PC-9 (cell line): ENCODE measurements at regions not wholly inside any gene's neighbourhood (a gene's known extent, or its start where the extent isn't known, plus 50 kb on each side); places are given as distances from the start of the nearest gene placed in this dataset.

Experiments used
- EZH2 ChIP-seq: fragments of 200-600 bp; sonication (generic); IDR thresholded peaks from 2 replicates; pipeline ENCODE4 v1.8.0; 2017; ENCODE audit warnings: antibody characterized with exemption, low read depth
- TF ChIP-seq, protein P1 (sequence below): fragments of 200-600 bp; sonication (generic); conservative IDR thresholded peaks from 2 replicates; pipeline ENCODE4 v1.6.1; 2017; ENCODE audit warnings: mixed run types, antibody characterized with exemption, mild to moderate bottlenecking, moderate library complexity

- TF ChIP-seq, protein P1, sequence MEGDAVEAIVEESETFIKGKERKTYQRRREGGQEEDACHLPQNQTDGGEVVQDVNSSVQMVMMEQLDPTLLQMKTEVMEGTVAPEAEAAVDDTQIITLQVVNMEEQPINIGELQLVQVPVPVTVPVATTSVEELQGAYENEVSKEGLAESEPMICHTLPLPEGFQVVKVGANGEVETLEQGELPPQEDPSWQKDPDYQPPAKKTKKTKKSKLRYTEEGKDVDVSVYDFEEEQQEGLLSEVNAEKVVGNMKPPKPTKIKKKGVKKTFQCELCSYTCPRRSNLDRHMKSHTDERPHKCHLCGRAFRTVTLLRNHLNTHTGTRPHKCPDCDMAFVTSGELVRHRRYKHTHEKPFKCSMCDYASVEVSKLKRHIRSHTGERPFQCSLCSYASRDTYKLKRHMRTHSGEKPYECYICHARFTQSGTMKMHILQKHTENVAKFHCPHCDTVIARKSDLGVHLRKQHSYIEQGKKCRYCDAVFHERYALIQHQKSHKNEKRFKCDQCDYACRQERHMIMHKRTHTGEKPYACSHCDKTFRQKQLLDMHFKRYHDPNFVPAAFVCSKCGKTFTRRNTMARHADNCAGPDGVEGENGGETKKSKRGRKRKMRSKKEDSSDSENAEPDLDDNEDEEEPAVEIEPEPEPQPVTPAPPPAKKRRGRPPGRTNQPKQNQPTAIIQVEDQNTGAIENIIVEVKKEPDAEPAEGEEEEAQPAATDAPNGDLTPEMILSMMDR = no peak
- no peak for TF ChIP-seq EZH2
These were observed 519.4 kb downstream of the GLRX3 start for GRCh38 chr10:130655313-130656186.
